DOHH2 (cell line): ENCODE measurements at regions not wholly inside any gene's neighbourhood (a gene's known extent, or its start where the extent isn't known, plus 50 kb on each side); places are given as distances from the start of the nearest gene placed in this dataset.

Experiments
- H3F3A ChIP-seq: fragments of 200-600 bp; sonication (generic), shearing (Covaris generic); 2 replicates; pipeline ENCODE4 v1.6.0; 2016; ENCODE audit warnings: antibody characterized with exemption, mild to moderate bottlenecking; ENCODE audit not compliant: control insufficient read depth, insufficient read depth
- H3K27ac ChIP-seq: fragments of 200-600 bp; sonication (generic); 2 replicates; pipeline ENCODE4 v1.5.1; 2014; ENCODE audit warnings: low read depth, mild to moderate bottlenecking, low read length, moderate library complexity
- H3K27me3 ChIP-seq: fragments of 200-600 bp; sonication (generic); 2 replicates; pipeline ENCODE4 v1.6.1; 2014; ENCODE audit warnings: mild to moderate bottlenecking, low read length, mixed read lengths; ENCODE audit not compliant: control insufficient read depth
- H3K36me3 ChIP-seq: fragments of 200-600 bp; sonication (generic); 2 replicates; pipeline ENCODE4 v1.6.1; 2014; ENCODE audit warnings: mild to moderate bottlenecking, low read length, moderate library complexity, mixed read lengths; ENCODE audit not compliant: control insufficient read depth
- H3K4me1 ChIP-seq: fragments of 200-600 bp; sonication (generic); 2 replicates; pipeline ENCODE4 v1.6.1; 2014; ENCODE audit warnings: mild to moderate bottlenecking, low read length, mixed read lengths; ENCODE audit not compliant: control insufficient read depth
- H3K4me2 ChIP-seq: fragments of 200-600 bp; sonication (generic); 2 replicates; pipeline ENCODE4 v1.6.0; 2014; ENCODE audit warnings: mild to moderate bottlenecking, low read length, moderate library complexity
- H3K4me3 ChIP-seq: fragments of 200-600 bp; sonication (generic); 2 replicates; pipeline ENCODE4 v1.5.1; 2014; ENCODE audit warnings: mild to moderate bottlenecking, low read length, mixed read lengths
- H3K79me2 ChIP-seq: fragments of 200-600 bp; sonication (generic); 2 replicates; pipeline ENCODE4 v1.6.1; 2014; ENCODE audit warnings: mild to moderate bottlenecking, low read length, mixed read lengths; ENCODE audit not compliant: control insufficient read depth
- H3K9me2 ChIP-seq: fragments of 200-600 bp; sonication (generic); replicated peaks from 2 replicates; pipeline ENCODE4 v1.6.1; 2014; ENCODE audit warnings: mild to moderate bottlenecking, low read length, mixed read lengths; ENCODE audit not compliant: control insufficient read depth
- H3K9me3 ChIP-seq: fragments of 200-600 bp; sonication (generic); 2 replicates; pipeline ENCODE4 v1.6.1; 2014; ENCODE audit warnings: antibody characterized with exemption, low read length, mixed read lengths; ENCODE audit not compliant: control insufficient read depth, insufficient read depth
- H4K20me1 ChIP-seq: fragments of 200-600 bp; sonication (generic); 2 replicates; pipeline ENCODE4 v1.6.0; 2014; ENCODE audit warnings: low read depth, mild to moderate bottlenecking, antibody characterized with exemption, low read length, moderate library complexity; ENCODE audit not compliant: control insufficient read depth, insufficient read depth
- CTCF ChIP-seq: fragments of 200-600 bp; sonication (generic); IDR thresholded peaks from one replicate; pipeline ENCODE4 v1.5.1; 2014; ENCODE audit warnings: antibody characterized with exemption, mild to moderate bottlenecking, low read depth, low read length; ENCODE audit not compliant: poor library complexity, severe bottlenecking
- EZH2phosphoT487 ChIP-seq: fragments of 200-600 bp; sonication (generic); IDR thresholded peaks from 2 replicates; pipeline ENCODE4 v1.6.1; 2017; ENCODE audit warnings: borderline replicate concordance, mild to moderate bottlenecking, antibody characterized with exemption, low read length, moderate library complexity, mixed read lengths

- Histone ChIP-seq H3K27me3 (no peaks in the 10 kb centered on the region), H3K79me2 (no peaks in the 10 kb centered on the region), H3K27ac (no peak overlapping the region), H3K4me3 (no peak overlapping the region), H3K36me3 (no peaks in the 10 kb centered on the region), H3K4me1 (no peaks in the 10 kb centered on the region), H3K9me3 (no peaks in the 10 kb centered on the region), H3K4me2 (no peak overlapping the region), H3F3A (no peaks in the 10 kb centered on the region), H3K9me2 (no peaks in the 10 kb centered on the region), H4K20me1 (no peaks in the 10 kb centered on the region)
- TF ChIP-seq CTCF (no peak), EZH2phosphoT487 (no peak)
Observed at GRCh38 chr2:125444106-125444505, 1211.9 kb upstream of the GYPC start.

- H3K27ac ChIP-seq, result no peak overlapping the region
- H3F3A ChIP-seq, result no peaks in the 10 kb centered on the region
- TF ChIP-seq CTCF (no peak), EZH2phosphoT487 (no peak)
- no peaks in the 10 kb centered on the region for H3K4me1 ChIP-seq
- H3K36me3 ChIP-seq, result no peaks in the 10 kb centered on the region
- no peaks in the 10 kb centered on the region for H4K20me1 ChIP-seq
- no peaks in the 10 kb centered on the region for H3K9me2 ChIP-seq
- H3K27me3 ChIP-seq, result no peaks in the 10 kb centered on the region
- no peak overlapping the region for H3K4me2 ChIP-seq
- no peaks in the 10 kb centered on the region for H3K9me3 ChIP-seq
- H3K79me2 ChIP-seq, result no peaks in the 10 kb centered on the region
- H3K4me3 ChIP-seq, result no peak overlapping the region
Observed at GRCh38 chr2:125445495-125445894, 1210.5 kb upstream of the GYPC start.

- H3F3A ChIP-seq, result no peaks in the 10 kb centered on the region
- no peak overlapping the region for H3K4me3 ChIP-seq
- no peaks in the 10 kb centered on the region for H3K27me3 ChIP-seq
- H3K9me2 ChIP-seq, result no peaks in the 10 kb centered on the region
- H4K20me1 ChIP-seq, result no peaks in the 10 kb centered on the region
- H3K36me3 ChIP-seq, result no peaks in the 10 kb centered on the region
- no peaks in the 10 kb centered on the region for H3K9me3 ChIP-seq
- no peak for TF ChIP-seq EZH2phosphoT487
- TF ChIP-seq CTCF, result no peak
- no peaks in the 10 kb centered on the region for H3K4me1 ChIP-seq
- H3K79me2 ChIP-seq, result no peaks in the 10 kb centered on the region
- H3K4me2 ChIP-seq, result no peak overlapping the region
- H3K27ac ChIP-seq, result no peak overlapping the region
Observed at GRCh38 chr2:125450092-125450491, 1205.9 kb upstream of the GYPC start.

- Histone ChIP-seq H3K27ac (no peak overlapping the region), H3K9me3 (no peaks in the 10 kb centered on the region), H3K27me3 (no peaks in the 10 kb centered on the region), H3F3A (no peaks in the 10 kb centered on the region), H4K20me1 (no peaks in the 10 kb centered on the region), H3K9me2 (no peaks in the 10 kb centered on the region), H3K4me3 (no peak overlapping the region), H3K79me2 (no peaks in the 10 kb centered on the region), H3K4me1 (no peaks in the 10 kb centered on the region), H3K36me3 (no peaks in the 10 kb centered on the region), H3K4me2 (no peak overlapping the region)
- TF ChIP-seq EZH2phosphoT487 (no peak), CTCF (no peak)
Observed at GRCh38 chr2:125455110-125455509, 1200.8 kb upstream of the GYPC start.
